ENCODE measurements at regions not wholly inside any gene's neighbourhood (a gene's known extent, or its start where the extent isn't known, plus 50 kb on each side); places are given as distances from the start of the nearest gene placed in this dataset.

DNA sequence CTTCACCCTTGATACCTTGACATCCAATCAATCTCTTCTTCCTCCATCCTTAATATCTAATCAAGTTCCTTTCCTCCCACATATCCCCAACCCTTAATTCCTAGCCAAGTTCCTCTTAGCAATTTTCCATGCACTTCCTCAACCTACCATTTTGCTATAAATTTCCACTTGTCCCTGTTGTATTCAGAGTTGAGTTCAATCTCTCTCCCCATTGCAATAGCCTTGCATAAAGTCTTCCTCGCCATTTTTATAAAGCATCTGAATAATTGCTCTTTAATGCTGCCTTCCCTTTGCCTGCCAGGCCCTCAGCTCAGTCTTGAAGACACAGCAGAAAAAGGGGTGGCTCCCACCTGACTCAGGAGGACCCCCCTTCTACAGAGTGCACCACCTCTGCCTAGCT lies 390.3 kb downstream of the HHIPL2 start:
- H3K4me3 ChIP-seq (ENCODE audit: low read depth in 1 of 2, low read length in 2 of 2), result no peak overlapping the region
- no peaks in the 10 kb centered on the region for H3K4me1 ChIP-seq (ENCODE audit: insufficient read depth, low read length)
- no peaks in the 10 kb centered on the region for H3K27me3 ChIP-seq (ENCODE audit: control insufficient read depth in 1 of 2, insufficient read depth in 2 of 2, low read length in 2 of 2)
- no peak overlapping the region for H3K9ac ChIP-seq (ENCODE audit: low read length)
- H3K27ac ChIP-seq (ENCODE audit: low read depth, low read length), result no peak overlapping the region
- H3K36me3 ChIP-seq (ENCODE audit: insufficient read depth, low read length), result no peaks in the 10 kb centered on the region
- H3K9me3 ChIP-seq (ENCODE audit: low read length), result peaks cover 8% of the 10 kb centered on the region

DNA sequence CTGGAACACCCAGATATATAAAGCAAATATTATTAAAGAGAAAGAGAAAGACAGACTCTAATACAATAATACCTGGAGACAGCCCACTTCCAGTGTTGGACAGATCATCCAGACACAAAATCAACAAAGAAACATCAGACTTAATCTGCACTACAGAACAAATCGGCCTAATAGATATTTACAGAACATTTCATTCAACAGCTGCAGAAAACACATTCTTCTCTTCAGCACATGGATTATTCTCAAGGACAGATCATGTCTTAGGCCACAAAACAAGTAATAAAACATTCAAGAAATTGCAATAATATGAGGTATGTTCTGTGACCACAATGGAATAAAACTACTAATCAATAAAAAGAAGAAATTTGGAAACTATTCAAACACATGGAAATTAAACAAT lies 398.3 kb upstream of the DUSP10 start:
- H3K9ac ChIP-seq (ENCODE audit: low read length), result no peak overlapping the region
- no peak overlapping the region for H3K4me3 ChIP-seq (ENCODE audit: low read depth in 1 of 2, low read length in 2 of 2)
- H3K27ac ChIP-seq (ENCODE audit: low read depth, low read length), result no peak overlapping the region
- H3K4me1 ChIP-seq (ENCODE audit: insufficient read depth, low read length), result no peaks in the 10 kb centered on the region
- H3K36me3 ChIP-seq (ENCODE audit: insufficient read depth, low read length), result no peaks in the 10 kb centered on the region
- H3K27me3 ChIP-seq (ENCODE audit: control insufficient read depth in 1 of 2, insufficient read depth in 2 of 2, low read length in 2 of 2), result no peaks in the 10 kb centered on the region
- no peaks in the 10 kb centered on the region for H3K9me3 ChIP-seq (ENCODE audit: low read length)

DNA sequence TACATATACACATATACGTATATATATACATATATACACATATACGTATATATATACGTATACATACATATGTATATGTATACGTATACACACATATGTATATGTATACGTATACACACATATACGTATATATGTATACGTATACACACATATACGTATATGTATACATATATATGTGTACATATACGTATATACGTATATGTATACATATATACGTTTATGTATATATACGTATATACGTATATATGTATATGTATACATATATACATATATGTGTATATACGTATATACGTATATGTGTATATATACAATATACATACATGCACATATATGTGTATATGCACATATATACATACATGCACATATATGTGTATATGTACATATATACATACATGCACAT lies 396.2 kb upstream of the DUSP10 start:
- no peak overlapping the region for H3K27ac ChIP-seq (ENCODE audit: low read depth, low read length)
- no peaks in the 10 kb centered on the region for H3K9me3 ChIP-seq (ENCODE audit: low read length)
- no peaks in the 10 kb centered on the region for H3K4me1 ChIP-seq (ENCODE audit: insufficient read depth, low read length)
- H3K27me3 ChIP-seq (ENCODE audit: control insufficient read depth in 1 of 2, insufficient read depth in 2 of 2, low read length in 2 of 2), result no peaks in the 10 kb centered on the region
- H3K4me3 ChIP-seq (ENCODE audit: low read depth in 1 of 2, low read length in 2 of 2), result no peak overlapping the region
- no peaks in the 10 kb centered on the region for H3K36me3 ChIP-seq (ENCODE audit: insufficient read depth, low read length)
- no peak overlapping the region for H3K9ac ChIP-seq (ENCODE audit: low read length)

DNA sequence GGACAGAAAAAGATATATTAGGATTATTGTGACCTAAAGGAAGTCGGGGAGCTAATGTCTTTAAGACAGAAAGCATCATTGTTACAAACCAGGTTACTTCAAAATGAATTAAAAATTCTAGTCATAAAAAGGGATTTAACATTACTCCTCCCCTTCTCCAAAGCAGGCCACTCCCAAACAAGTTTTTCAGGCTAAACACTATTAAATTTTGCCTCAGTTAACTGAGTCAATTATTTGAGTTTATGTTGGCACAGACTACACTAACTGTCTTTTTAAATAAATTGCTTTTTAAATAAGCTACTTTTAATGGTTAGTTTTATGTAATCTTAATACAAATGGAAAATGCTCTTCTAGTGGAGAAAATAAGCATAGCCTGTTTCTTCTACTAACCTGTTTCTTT lies 395.0 kb upstream of the DUSP10 start:
- H3K4me3 ChIP-seq (ENCODE audit: low read depth in 1 of 2, low read length in 2 of 2), result no peak overlapping the region
- H3K9ac ChIP-seq (ENCODE audit: low read length), result no peak overlapping the region
- H3K9me3 ChIP-seq (ENCODE audit: low read length), result no peaks in the 10 kb centered on the region
- H3K4me1 ChIP-seq (ENCODE audit: insufficient read depth, low read length), result no peaks in the 10 kb centered on the region
- H3K36me3 ChIP-seq (ENCODE audit: insufficient read depth, low read length), result no peaks in the 10 kb centered on the region
- H3K27me3 ChIP-seq (ENCODE audit: control insufficient read depth in 1 of 2, insufficient read depth in 2 of 2, low read length in 2 of 2), result no peaks in the 10 kb centered on the region
- no peak overlapping the region for H3K27ac ChIP-seq (ENCODE audit: low read depth, low read length)

DNA sequence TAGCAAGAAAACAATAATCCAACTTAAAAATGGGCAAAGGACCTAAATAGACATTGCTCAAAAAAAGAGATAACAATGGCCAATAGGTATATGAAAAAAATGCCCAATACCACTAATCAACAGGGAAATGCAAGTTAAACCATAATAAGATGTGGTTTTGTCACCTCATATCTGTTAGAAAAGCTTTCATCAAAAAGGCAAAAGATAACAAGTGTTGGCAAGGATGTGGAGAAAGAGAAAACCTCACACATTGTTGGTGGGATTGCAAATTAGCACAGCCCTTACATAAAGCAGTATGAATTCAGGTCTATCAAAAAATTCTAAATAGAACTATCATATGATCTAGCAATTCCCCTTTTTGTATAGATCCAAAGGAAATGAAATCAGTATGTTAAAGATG lies 387.2 kb upstream of the DUSP10 start:
- no peaks in the 10 kb centered on the region for H3K27me3 ChIP-seq (ENCODE audit: control insufficient read depth in 1 of 2, insufficient read depth in 2 of 2, low read length in 2 of 2)
- no peak overlapping the region for H3K4me3 ChIP-seq (ENCODE audit: low read depth in 1 of 2, low read length in 2 of 2)
- no peak overlapping the region for H3K9ac ChIP-seq (ENCODE audit: low read length)

DNA sequence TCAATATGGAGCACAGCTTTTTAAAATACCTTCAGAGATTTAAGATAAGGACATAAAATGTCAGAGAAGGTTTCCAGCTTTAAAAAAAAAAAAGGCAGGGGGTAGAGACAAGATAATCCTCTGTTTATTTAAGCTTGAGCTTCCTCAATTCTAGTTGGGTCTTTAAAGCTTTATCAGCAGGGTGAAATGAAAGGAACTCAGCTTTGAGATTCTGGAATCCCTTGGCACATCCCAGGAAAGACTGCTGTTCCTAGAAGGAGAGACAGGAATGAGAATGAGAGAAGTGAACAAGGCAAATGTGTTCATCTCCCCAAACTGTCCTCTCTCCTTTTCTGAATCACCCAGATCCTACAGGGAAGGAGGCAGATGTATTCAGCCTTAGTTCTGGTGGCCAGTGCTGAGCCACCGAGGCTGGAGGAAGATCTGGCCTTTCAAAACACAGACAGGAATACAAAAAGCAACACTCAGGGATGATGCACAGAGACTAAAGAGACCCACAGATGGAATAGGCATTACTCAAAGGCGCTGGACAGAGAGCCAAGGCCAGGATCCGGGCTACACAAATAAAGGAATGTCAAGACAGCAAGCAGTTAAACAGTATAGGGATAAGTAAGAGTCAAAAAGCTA lies 385.8 kb upstream of the DUSP10 start:
- Histone ChIP-seq H3K27ac (ENCODE audit: low read depth, low read length) (no peak overlapping the region), H3K4me3 (ENCODE audit: low read depth in 1 of 2, low read length in 2 of 2) (no peak overlapping the region), H3K4me1 (ENCODE audit: insufficient read depth, low read length) (no peaks in the 10 kb centered on the region), H3K9ac (ENCODE audit: low read length) (no peak overlapping the region), H3K36me3 (ENCODE audit: insufficient read depth, low read length) (no peaks in the 10 kb centered on the region), H3K27me3 (ENCODE audit: control insufficient read depth in 1 of 2, insufficient read depth in 2 of 2, low read length in 2 of 2) (no peaks in the 10 kb centered on the region), H3K9me3 (ENCODE audit: low read length) (no peaks in the 10 kb centered on the region)

More for the DNA sequence above, 387.2 kb upstream of the DUSP10 start:
- no peaks in the 10 kb centered on the region for H3K4me1 ChIP-seq (ENCODE audit: insufficient read depth, low read length)
- H3K9me3 ChIP-seq (ENCODE audit: low read length), result no peaks in the 10 kb centered on the region
- no peaks in the 10 kb centered on the region for H3K36me3 ChIP-seq (ENCODE audit: insufficient read depth, low read length)
- H3K27ac ChIP-seq (ENCODE audit: low read depth, low read length), result no peak overlapping the region

DNA sequence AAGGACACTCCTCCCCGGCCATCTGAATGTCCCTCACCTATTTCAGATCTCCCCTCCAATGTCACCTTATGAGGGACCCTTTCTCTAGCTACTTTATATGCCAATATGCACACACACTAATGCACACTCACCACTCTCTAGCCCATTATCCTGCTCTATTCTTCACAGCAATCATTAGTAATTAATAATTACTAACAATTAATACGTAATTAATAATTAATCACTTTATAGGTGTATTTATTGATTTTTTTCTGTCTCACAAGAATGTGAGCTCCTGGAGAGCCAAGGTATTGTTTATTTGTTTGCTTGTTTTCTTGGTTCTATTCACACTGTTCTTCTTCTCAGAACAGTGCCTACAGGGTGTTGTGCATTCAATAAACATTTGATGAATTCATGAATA lies 385.2 kb upstream of the DUSP10 start:
- no peak overlapping the region for H3K27ac ChIP-seq (ENCODE audit: low read depth, low read length)
- H3K9me3 ChIP-seq (ENCODE audit: low read length), result no peaks in the 10 kb centered on the region
- no peaks in the 10 kb centered on the region for H3K36me3 ChIP-seq (ENCODE audit: insufficient read depth, low read length)
- no peak overlapping the region for H3K9ac ChIP-seq (ENCODE audit: low read length)
- no peak overlapping the region for H3K4me3 ChIP-seq (ENCODE audit: low read depth in 1 of 2, low read length in 2 of 2)
- H3K27me3 ChIP-seq (ENCODE audit: control insufficient read depth in 1 of 2, insufficient read depth in 2 of 2, low read length in 2 of 2), result no peaks in the 10 kb centered on the region
- no peaks in the 10 kb centered on the region for H3K4me1 ChIP-seq (ENCODE audit: insufficient read depth, low read length)

DNA sequence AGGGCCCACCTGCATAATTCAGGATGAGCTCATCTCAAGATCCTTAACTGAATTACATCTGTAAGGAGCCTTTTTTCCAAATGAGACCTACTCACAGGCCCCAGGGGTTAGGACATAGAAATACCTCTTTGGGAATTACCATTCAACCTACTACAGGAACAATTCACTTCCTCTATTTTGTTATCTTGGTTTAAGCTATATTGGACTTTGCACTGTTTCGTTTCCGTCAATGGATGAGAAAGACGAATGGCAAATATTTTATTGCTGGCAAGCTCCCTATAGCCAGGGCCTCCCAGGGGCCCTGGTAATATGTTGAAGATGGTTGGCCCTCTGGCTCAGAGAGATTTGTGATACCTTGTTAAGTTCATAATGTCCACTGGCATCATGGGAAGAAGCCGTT lies 384.2 kb upstream of the DUSP10 start:
- H3K9ac ChIP-seq (ENCODE audit: low read length), result no peak overlapping the region
- no peak overlapping the region for H3K4me3 ChIP-seq (ENCODE audit: low read depth in 1 of 2, low read length in 2 of 2)
- no peaks in the 10 kb centered on the region for H3K9me3 ChIP-seq (ENCODE audit: low read length)
- H3K4me1 ChIP-seq (ENCODE audit: insufficient read depth, low read length), result no peaks in the 10 kb centered on the region
- H3K27ac ChIP-seq (ENCODE audit: low read depth, low read length), result no peak overlapping the region
- H3K36me3 ChIP-seq (ENCODE audit: insufficient read depth, low read length), result no peaks in the 10 kb centered on the region
- H3K27me3 ChIP-seq (ENCODE audit: control insufficient read depth in 1 of 2, insufficient read depth in 2 of 2, low read length in 2 of 2), result no peaks in the 10 kb centered on the region

DNA sequence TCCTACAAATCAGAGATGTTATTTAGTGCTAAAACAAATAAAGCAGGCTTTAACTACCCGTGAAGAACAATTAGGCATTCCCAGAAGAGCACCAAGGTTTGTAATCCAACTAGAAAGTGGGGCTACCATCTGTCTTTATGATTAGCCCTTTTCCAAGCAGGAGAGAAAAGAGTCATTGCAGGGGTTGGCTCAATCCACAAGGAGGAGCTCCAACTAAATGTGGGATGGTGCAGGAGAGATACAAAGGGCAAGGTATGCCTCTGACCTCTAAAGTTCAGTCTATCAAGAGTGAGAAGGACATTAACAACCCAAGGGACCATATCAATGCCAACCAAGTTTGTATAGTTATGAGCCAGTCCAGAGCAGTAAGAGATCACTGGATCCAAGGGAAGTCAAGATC lies 382.7 kb upstream of the DUSP10 start:
- Histone ChIP-seq H3K9me3 (ENCODE audit: low read length) (no peaks in the 10 kb centered on the region), H3K27ac (ENCODE audit: low read depth, low read length) (no peak overlapping the region), H3K4me1 (ENCODE audit: insufficient read depth, low read length) (no peaks in the 10 kb centered on the region), H3K4me3 (ENCODE audit: low read depth in 1 of 2, low read length in 2 of 2) (no peak overlapping the region), H3K36me3 (ENCODE audit: insufficient read depth, low read length) (no peaks in the 10 kb centered on the region), H3K27me3 (ENCODE audit: control insufficient read depth in 1 of 2, insufficient read depth in 2 of 2, low read length in 2 of 2) (no peaks in the 10 kb centered on the region), H3K9ac (ENCODE audit: low read length) (no peak overlapping the region)

DNA sequence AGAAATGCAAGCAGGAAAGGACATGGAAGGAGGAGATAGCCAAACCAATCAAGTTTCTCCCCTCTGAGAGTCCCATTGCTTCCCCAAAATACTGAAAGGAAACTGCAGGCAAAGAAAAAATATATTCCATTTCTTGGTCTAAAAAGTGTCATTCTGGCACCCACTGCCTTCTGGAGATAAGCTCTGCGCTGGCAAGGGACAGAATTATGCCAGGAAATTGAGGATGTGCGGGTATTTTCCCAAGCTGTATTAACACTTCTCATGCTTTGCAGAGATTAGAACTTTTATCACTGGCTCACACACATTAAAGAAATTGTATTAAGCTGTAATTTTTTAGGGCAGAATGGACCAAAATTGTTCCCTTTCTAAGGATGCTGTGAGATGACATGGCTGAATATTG lies 381.2 kb upstream of the DUSP10 start:
- Histone ChIP-seq H3K27ac (ENCODE audit: low read depth, low read length) (no peak overlapping the region), H3K4me3 (ENCODE audit: low read depth in 1 of 2, low read length in 2 of 2) (no peak overlapping the region), H3K9me3 (ENCODE audit: low read length) (no peaks in the 10 kb centered on the region), H3K27me3 (ENCODE audit: control insufficient read depth in 1 of 2, insufficient read depth in 2 of 2, low read length in 2 of 2) (no peaks in the 10 kb centered on the region), H3K36me3 (ENCODE audit: insufficient read depth, low read length) (no peaks in the 10 kb centered on the region), H3K9ac (ENCODE audit: low read length) (no peak overlapping the region), H3K4me1 (ENCODE audit: insufficient read depth, low read length) (no peaks in the 10 kb centered on the region)

DNA sequence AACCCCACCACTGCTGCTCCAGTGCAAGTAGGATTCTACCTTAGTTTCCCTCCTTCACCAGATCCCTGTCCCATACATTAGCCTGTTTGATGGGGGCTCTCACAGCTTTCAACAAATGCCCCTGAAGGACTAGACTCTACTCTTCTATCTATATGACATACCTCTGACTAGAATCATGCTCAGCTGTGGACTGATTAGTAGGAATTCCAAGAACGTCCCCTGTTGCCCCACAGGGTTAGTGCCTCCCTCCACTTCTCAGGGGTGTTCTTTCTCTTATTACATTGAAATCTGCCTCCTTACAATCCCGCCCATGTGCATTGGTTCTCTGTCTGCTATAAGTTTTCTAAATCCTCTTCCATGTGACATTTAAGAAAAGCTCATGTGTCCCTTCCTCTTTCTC lies 375.9 kb upstream of the DUSP10 start:
- Histone ChIP-seq H3K4me1 (ENCODE audit: insufficient read depth, low read length) (no peaks in the 10 kb centered on the region), H3K4me3 (ENCODE audit: low read depth in 1 of 2, low read length in 2 of 2) (no peak overlapping the region), H3K9me3 (ENCODE audit: low read length) (no peaks in the 10 kb centered on the region), H3K27me3 (ENCODE audit: control insufficient read depth in 1 of 2, insufficient read depth in 2 of 2, low read length in 2 of 2) (no peaks in the 10 kb centered on the region), H3K36me3 (ENCODE audit: insufficient read depth, low read length) (no peaks in the 10 kb centered on the region), H3K27ac (ENCODE audit: low read depth, low read length) (no peak overlapping the region), H3K9ac (ENCODE audit: low read length) (no peak overlapping the region)

DNA sequence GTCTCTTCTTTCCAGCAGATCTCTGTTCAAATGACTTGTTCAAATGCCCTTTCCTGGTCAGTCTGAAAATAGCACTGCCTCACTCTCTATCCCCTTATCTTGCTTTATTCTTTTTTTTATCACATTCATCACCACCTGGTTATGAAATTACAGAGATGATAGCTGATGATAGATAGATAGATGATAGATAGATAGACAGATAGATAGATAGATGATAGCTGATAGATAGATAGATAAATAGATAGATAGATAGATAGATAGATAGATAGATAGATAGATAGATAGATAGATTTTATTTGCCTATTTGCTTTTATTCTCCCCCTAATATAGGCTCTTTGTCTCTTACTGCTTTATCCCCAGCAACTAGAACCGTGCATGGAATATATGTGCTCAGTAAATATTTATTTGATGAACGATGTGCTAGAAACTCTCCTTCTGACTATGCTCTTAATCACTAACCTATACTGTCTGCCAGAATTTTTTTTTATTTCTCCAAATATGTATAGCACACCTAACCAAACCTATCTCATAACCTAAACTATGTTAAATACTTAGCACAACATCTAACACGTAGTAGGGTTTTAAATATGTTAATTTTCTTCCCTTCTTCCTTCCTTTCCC lies 372.8 kb upstream of the DUSP10 start:
- H3K36me3 ChIP-seq (ENCODE audit: insufficient read depth, low read length), result no peaks in the 10 kb centered on the region
- H3K4me3 ChIP-seq (ENCODE audit: low read depth in 1 of 2, low read length in 2 of 2), result no peak overlapping the region
- H3K9me3 ChIP-seq (ENCODE audit: low read length), result no peaks in the 10 kb centered on the region
- no peaks in the 10 kb centered on the region for H3K27me3 ChIP-seq (ENCODE audit: control insufficient read depth in 1 of 2, insufficient read depth in 2 of 2, low read length in 2 of 2)
- H3K4me1 ChIP-seq (ENCODE audit: insufficient read depth, low read length), result no peaks in the 10 kb centered on the region
- no peak overlapping the region for H3K9ac ChIP-seq (ENCODE audit: low read length)
- H3K27ac ChIP-seq (ENCODE audit: low read depth, low read length), result no peak overlapping the region

Measured in muscle layer of colon (tissue), 2 donors.